ENCODE measurements at regions not wholly inside any gene's neighbourhood (a gene's known extent, or its start where the extent isn't known, plus 50 kb on each side); places are given as distances from the start of the nearest gene placed in this dataset.

GRCh38 chr1:219988818-219989217, 57.5 kb downstream of the EPRS1 start:
- Histone ChIP-seq H3K36me3 (peaks cover 0 to 64% of the 10 kb centered on the region in 2 donors), H3K9me3 (no peaks in the 10 kb centered on the region), H3K4me3 (no peak overlapping the region), H3K27ac (no peak overlapping the region), H3K4me1 (peaks cover 0 to 3% of the 10 kb centered on the region in 2 donors), H3K27me3 (no peaks in the 10 kb centered on the region)
- DNase-seq (no peak), ATAC-seq (no peak)
- intact Hi-C loops (cut with DNase I) = no loop called here
- no peak for TF ChIP-seq CTCF (IDR thresholded peaks at IDR 0.05)

- no peak overlapping the region for H3K27ac ChIP-seq
- intact Hi-C loops (cut with DNase I) = no loop called here
- H3K4me1 ChIP-seq = peaks cover 0 to 3% of the 10 kb centered on the region in 2 donors
- H3K27me3 ChIP-seq = no peaks in the 10 kb centered on the region
- ATAC-seq (no peak), DNase-seq (no peak)
- no peak overlapping the region for H3K4me3 ChIP-seq
- H3K36me3 ChIP-seq = peaks cover 0 to 65% of the 10 kb centered on the region in 2 donors
- H3K9me3 ChIP-seq = no peaks in the 10 kb centered on the region
- TF ChIP-seq CTCF (IDR thresholded peaks at IDR 0.05) = no peak
Measured at GRCh38 chr1:219988387-219988786, 57.9 kb downstream of the EPRS1 start.

- intact Hi-C loops (cut with DNase I) = no loop called here
- no peak for DNase-seq
- Histone ChIP-seq H3K36me3 (peaks cover 0 to 66% of the 10 kb centered on the region in 2 donors), H3K4me3 (no peak overlapping the region), H3K27ac (no peak overlapping the region), H3K9me3 (no peaks in the 10 kb centered on the region), H3K27me3 (no peaks in the 10 kb centered on the region), H3K4me1 (peaks cover 0 to 3% of the 10 kb centered on the region in 2 donors)
- no peak for TF ChIP-seq CTCF (IDR thresholded peaks at IDR 0.05)
- no peak for ATAC-seq
Measured at GRCh38 chr1:219987325-219987724, 59.0 kb upstream of the SLC30A10 start.

- ATAC-seq = no peak
Measured at GRCh38 chr1:219985169-219985568, 56.8 kb upstream of the SLC30A10 start.

More at GRCh38 chr1:219985169-219985568, 56.8 kb upstream of the SLC30A10 start:
- no peak overlapping the region for H3K27ac ChIP-seq
- TF ChIP-seq CTCF (IDR thresholded peaks at IDR 0.05) = no peak
- H3K27me3 ChIP-seq = no peaks in the 10 kb centered on the region
- H3K36me3 ChIP-seq = peaks cover 0 to 85% of the 10 kb centered on the region in 2 donors
- H3K4me1 ChIP-seq = no peaks in the 10 kb centered on the region
- intact Hi-C loops (cut with DNase I) = no loop called here
- no peak overlapping the region for H3K4me3 ChIP-seq
- H3K9me3 ChIP-seq = no peaks in the 10 kb centered on the region
- no peak for DNase-seq

All from left lung (tissue), 4 donors.